AG04449 (cell line): ENCODE measurements at regions not wholly inside any gene's neighbourhood (a gene's known extent, or its start where the extent isn't known, plus 50 kb on each side); places are given as distances from the start of the nearest gene placed in this dataset.

Experiments used
- CTCF ChIA-PET: fragments of 350-600 bp; formaldehyde crosslinking; extraction: SDS; loops from one replicate; lab custom pipeline; 2021; ENCODE audit warnings: antibody characterized with exemption; lab: Yijun Ruan, JAX
- POLR2A ChIA-PET: fragments of 400-600, 350-600 bp; formaldehyde crosslinking; extraction: SDS; loops from one replicate; lab custom pipeline; 2020; ENCODE audit warnings: antibody characterized with exemption, inconsistent platforms; lab: Yijun Ruan, JAX
- DNase-seq: peaks from one replicate; pipeline ENCODE4 v3.0.0-alpha.2; 2010; ENCODE audit warnings: low read depth, low spot score
- H3K4me3 ChIP-seq: 2 replicates; pipeline ENCODE4 v1.5.1; 2011; ENCODE audit warnings: low read depth, mild to moderate bottlenecking, control low read depth, low read length
- TF ChIP-seq, protein P1 (sequence below): IDR thresholded peaks from one replicate; pipeline ENCODE4 v1.5.1; 2011; ENCODE audit warnings: mild to moderate bottlenecking, moderate library complexity, low read length, control low read depth, inconsistent platforms; ENCODE audit not compliant: insufficient read depth; ENCODE audit errors: missing control alignments

DNA sequence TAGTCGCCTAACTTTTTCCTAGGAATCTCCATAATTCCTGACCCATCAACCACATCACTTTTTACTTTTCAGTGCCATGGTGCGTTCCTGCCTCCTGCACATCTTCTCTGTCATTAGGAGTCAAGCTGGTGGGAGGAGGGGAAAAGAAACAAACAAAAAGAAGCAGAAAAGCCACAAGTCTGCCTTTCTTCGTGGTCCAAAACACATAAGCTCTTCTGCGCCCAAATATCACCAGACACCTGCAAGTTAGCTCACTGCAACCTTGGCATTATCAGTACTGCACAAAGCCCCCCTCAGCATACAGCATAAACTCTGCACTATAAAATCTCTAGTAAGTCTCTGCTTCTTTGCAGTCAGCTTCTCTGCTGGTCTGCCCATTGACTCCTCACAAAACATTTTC is 295.3 kb downstream of the HS3ST3B1 start:
- ChIA-PET POLR2A (no interaction called here), CTCF (no interaction called here)
- DNase-seq = no peak
- H3K4me3 ChIP-seq = no peak overlapping the region
- TF ChIP-seq, protein P1, sequence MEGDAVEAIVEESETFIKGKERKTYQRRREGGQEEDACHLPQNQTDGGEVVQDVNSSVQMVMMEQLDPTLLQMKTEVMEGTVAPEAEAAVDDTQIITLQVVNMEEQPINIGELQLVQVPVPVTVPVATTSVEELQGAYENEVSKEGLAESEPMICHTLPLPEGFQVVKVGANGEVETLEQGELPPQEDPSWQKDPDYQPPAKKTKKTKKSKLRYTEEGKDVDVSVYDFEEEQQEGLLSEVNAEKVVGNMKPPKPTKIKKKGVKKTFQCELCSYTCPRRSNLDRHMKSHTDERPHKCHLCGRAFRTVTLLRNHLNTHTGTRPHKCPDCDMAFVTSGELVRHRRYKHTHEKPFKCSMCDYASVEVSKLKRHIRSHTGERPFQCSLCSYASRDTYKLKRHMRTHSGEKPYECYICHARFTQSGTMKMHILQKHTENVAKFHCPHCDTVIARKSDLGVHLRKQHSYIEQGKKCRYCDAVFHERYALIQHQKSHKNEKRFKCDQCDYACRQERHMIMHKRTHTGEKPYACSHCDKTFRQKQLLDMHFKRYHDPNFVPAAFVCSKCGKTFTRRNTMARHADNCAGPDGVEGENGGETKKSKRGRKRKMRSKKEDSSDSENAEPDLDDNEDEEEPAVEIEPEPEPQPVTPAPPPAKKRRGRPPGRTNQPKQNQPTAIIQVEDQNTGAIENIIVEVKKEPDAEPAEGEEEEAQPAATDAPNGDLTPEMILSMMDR = no peak

DNA sequence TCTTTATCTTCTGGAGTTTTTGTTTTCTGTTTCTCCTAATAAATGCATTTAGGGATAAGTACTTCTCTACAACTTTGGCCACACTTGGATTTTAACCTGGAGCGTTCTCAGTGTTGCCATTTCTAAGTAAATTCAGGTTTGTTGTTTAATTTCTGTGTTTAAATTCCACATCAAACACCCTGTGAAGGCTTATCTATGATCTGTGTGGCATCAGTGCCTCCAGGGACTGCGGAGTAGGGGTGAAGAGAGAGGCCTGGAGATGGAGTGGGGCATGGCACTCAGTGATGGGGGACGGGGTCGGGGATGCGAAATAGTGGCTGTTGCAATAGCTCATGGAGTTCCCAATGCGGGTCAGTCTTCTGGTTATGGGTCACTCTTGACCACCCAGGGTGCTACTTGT is 294.8 kb downstream of the HS3ST3B1 start:
- TF ChIP-seq, protein P1 = no peak
- ChIA-PET POLR2A (no interaction called here), CTCF (no interaction called here)
- DNase-seq = no peak
- H3K4me3 ChIP-seq = no peak overlapping the region

DNA sequence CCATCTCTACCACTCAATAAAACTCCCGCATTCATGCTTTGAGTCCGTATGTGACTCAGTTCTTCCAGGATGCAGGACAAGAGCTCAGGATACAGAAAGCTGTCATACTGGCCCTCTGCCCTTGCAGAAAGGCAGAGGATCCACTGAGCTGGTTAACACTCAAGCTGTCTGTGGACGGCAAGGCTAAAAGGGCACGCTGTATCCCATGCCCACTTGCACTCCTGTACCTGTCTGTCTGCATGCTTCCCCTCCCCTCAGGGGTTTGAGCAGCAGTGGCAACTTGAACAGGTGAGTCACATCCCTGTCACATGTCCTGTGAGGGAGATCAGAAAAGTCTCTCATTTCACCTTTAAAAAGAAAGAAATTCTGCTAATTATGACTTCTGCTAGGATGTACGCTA is 293.8 kb downstream of the HS3ST3B1 start:
- no peak for DNase-seq
- POLR2A ChIA-PET = no interaction called here
- CTCF ChIA-PET = no interaction called here
- no peak overlapping the region for H3K4me3 ChIP-seq
- TF ChIP-seq, protein P1 = no peak

DNA sequence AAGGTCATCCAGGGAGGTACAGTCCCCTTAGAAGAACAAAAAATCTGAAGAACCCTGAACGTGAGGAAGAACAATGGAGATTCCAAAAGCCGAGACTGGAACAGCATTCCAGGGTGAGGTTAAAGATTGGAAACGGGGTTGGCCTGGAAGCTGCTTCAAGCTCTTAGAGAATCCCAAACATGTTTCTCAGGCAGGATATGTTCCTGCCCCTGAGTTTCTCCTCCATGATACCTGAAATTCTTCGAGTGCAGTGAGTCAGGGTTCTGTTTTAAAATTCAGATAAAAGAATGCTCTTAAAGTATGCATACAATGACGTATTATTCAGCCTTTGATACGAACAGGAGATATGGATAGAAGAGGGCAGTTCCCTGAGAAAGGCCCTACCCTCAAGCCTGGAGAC is 293.1 kb downstream of the HS3ST3B1 start:
- TF ChIP-seq, protein P1 = no peak
- ChIA-PET CTCF (no interaction called here), POLR2A (no interaction called here)
- no peak overlapping the region for H3K4me3 ChIP-seq
- no peak for DNase-seq

DNA sequence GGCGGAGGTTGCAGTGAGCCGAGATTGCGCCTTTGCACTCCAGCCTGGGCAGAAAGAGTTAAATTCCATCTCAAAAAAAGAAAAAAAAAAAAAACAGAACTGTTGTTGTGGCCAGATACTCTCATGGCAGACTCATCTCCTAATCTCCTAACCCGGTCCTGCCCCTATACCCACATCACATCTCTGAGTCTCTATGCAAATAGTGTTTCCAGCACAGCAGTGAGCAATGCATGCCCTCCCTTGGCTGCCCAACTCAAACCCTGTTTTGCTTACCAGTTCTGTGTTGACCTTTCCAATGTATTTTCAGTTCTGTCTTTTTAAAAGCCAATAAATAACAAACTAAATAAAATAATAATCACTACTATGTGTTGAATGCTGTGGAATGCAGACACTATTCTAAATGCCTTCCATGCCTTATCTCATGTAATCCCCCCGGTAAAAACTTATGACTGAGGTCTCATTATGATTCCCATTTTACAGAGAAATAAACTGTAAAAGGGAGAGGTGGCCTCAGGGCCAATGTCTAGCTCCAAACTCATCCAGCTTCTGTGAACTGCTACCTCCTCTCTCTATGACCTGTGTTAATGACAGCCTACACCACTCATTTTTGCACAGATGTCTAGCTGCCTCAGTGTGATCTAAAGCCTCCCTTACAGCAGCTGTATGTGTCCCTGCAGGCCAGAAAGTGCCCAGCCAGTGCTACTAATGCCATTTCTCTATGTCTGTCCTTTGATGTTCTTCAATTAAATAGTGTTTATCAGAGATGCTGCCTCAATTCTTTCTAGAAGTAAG is 289.8 kb downstream of the HS3ST3B1 start:
- TF ChIP-seq, protein P1 = no peak
- no peak overlapping the region for H3K4me3 ChIP-seq
- ChIA-PET POLR2A (no interaction called here), CTCF (no interaction called here)
- no peak for DNase-seq

DNA sequence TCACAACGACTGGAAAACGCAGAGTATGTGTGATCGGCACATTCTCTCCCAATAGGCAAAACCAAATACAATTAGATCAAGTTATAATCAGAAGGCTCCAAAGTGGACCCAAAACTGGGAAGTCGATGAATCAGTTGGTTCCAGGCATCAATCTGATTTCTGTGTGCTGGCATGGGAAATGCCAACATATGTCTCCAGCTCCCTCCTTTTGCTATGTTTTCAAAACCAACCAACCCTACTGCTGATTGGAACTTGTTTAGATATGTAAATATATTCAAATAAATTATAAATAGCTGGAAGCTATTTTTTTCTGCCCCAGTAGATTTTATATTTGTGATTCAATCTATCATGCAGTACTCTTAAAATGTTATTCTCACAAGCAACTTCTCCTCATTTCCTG is 284.2 kb downstream of the HS3ST3B1 start:
- no peak overlapping the region for H3K4me3 ChIP-seq
- TF ChIP-seq, protein P1 = no peak
- POLR2A ChIA-PET = no interaction called here
- CTCF ChIA-PET = no interaction called here
- no peak for DNase-seq
